Mucosa of stomach (tissue), 1 donor: ENCODE measurements at regions not wholly inside any gene's neighbourhood (a gene's known extent, or its start where the extent isn't known, plus 50 kb on each side); places are given as distances from the start of the nearest gene placed in this dataset.

Experiments
- H3K27me3 ChIP-seq: one replicate; pipeline ENCODE4 v1.7.0; 2013; ENCODE audit warnings: mild to moderate bottlenecking, low read length; ENCODE audit not compliant: control insufficient read depth, insufficient read depth
- H3K36me3 ChIP-seq: one replicate; pipeline ENCODE4 v1.7.0; 2013; ENCODE audit warnings: low read length; ENCODE audit not compliant: control insufficient read depth, insufficient read depth
- H3K4me1 ChIP-seq: one replicate; pipeline ENCODE4 v1.7.0; 2013; ENCODE audit warnings: mild to moderate bottlenecking, low read length; ENCODE audit not compliant: control insufficient read depth, insufficient read depth
- H3K4me3 ChIP-seq: one replicate; pipeline ENCODE4 v1.7.0; 2013; ENCODE audit warnings: low read length
- H3K9ac ChIP-seq: one replicate; pipeline ENCODE4 v1.7.0; 2013; ENCODE audit warnings: mild to moderate bottlenecking, low read length, moderate library complexity
- H3K9me3 ChIP-seq: one replicate; pipeline ENCODE4 v1.7.0; 2013; ENCODE audit warnings: mild to moderate bottlenecking, low read length, moderate library complexity; ENCODE audit not compliant: control insufficient read depth
- donor health status: Pancreatic carcinoma.

GRCh38 chr1:199422206-199422605, 605.3 kb upstream of the NR5A2 start:
- no peaks in the 10 kb centered on the region for H3K27me3 ChIP-seq

DNA sequence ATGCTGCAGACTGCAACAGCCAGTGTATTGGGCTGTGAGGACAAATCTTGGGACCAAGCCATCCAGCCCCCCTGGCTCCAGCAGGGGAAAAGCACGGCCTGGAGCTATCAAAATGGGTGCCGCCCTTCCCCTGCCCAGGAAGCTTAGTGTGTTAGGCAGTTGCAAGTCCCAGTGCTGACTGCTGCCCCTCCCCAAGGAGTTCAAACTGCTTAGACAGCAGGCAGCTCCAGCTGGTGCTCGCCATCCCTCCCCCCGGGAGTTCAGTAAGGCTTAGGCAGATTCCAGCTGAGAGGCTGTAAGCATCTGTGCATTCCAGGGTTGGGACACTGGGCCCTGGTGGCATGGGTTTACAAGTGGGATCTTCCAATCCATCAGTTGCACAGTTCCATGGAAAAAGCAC, 579.6 kb upstream of the NR5A2 start:
- no peaks in the 10 kb centered on the region for H3K27me3 ChIP-seq
- no peaks in the 10 kb centered on the region for H3K4me1 ChIP-seq
- H3K4me3 ChIP-seq: no peak overlapping the region
- no peaks in the 10 kb centered on the region for H3K9me3 ChIP-seq
- no peak overlapping the region for H3K9ac ChIP-seq
- H3K36me3 ChIP-seq: no peaks in the 10 kb centered on the region

More at GRCh38 chr1:199422206-199422605, 605.3 kb upstream of the NR5A2 start:
- Histone ChIP-seq H3K4me1 (no peaks in the 10 kb centered on the region), H3K36me3 (no peaks in the 10 kb centered on the region), H3K9ac (no peak overlapping the region), H3K4me3 (no peak overlapping the region), H3K9me3 (no peaks in the 10 kb centered on the region)

DNA sequence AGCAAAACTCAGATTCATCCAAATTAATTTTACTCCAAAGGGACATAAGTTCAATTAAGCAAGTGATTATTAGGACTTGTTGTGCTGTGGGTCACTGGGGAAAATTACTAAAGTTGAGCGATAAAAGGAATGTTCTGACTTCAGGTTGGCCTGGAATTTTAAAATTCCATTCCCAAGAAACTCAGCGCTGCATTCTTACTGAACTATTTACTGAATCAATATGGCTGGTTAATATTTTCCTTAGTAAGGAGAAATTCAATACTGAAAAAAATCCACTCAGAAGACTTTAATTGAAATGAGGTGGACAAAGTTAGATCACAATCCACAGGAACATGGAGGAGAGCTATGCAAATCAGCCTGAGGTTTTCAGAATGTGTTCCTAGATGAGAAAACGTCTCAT, 578.9 kb upstream of the NR5A2 start:
- Histone ChIP-seq H3K4me3 (no peak overlapping the region), H3K36me3 (no peaks in the 10 kb centered on the region), H3K4me1 (no peaks in the 10 kb centered on the region), H3K9me3 (no peaks in the 10 kb centered on the region), H3K27me3 (no peaks in the 10 kb centered on the region), H3K9ac (no peak overlapping the region)

DNA sequence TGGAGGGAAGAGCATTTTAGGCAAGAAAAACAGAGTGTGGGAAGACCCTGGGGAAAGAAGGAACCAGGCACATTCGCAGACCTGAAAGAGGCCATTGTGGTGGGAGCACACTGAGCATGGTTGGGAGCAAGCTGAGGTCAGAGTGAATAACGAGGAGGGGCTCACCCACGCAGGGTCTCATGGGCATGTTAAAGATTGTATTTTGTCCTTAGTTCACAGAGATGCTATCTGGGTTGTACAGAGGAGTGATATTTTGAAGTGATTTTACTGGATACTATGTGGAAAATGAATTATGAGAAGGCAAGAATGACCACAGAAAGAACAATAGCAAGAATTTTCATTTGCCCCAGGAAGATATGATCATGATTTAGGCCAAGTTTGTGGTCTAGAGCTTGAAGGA, 578.3 kb upstream of the NR5A2 start:
- Histone ChIP-seq H3K27me3 (no peaks in the 10 kb centered on the region), H3K9ac (no peak overlapping the region), H3K4me1 (no peaks in the 10 kb centered on the region), H3K4me3 (no peak overlapping the region), H3K36me3 (no peaks in the 10 kb centered on the region), H3K9me3 (no peaks in the 10 kb centered on the region)

DNA sequence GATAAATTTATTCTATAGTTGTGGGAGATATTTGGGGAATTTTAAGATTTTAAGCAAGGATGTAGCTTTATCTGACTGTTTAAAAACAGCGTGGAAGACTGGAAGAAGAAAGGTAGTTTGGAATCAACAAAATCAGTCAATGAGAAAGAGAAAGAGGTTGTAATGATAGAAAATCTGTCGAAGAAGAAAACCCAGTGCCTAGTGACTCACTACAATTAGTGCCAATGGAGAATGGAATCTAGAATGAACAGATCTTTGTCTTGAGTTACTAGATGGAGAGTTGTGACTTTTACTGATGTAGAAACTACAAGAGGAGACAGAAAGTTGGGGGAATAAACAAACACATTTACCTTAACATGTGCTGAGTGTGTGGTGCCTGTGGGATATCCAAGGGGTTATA, 577.8 kb upstream of the NR5A2 start:
- H3K4me1 ChIP-seq: no peaks in the 10 kb centered on the region
- H3K9me3 ChIP-seq: no peaks in the 10 kb centered on the region
- no peaks in the 10 kb centered on the region for H3K27me3 ChIP-seq
- no peak overlapping the region for H3K4me3 ChIP-seq
- H3K36me3 ChIP-seq: no peaks in the 10 kb centered on the region
- H3K9ac ChIP-seq: no peak overlapping the region

- Histone ChIP-seq H3K27me3 (no peaks in the 10 kb centered on the region), H3K4me3 (no peak overlapping the region), H3K4me1 (no peaks in the 10 kb centered on the region), H3K9me3 (no peaks in the 10 kb centered on the region), H3K9ac (no peak overlapping the region), H3K36me3 (no peaks in the 10 kb centered on the region)
Observed at GRCh38 chr1:199452627-199453026, 574.9 kb upstream of the NR5A2 start.

DNA sequence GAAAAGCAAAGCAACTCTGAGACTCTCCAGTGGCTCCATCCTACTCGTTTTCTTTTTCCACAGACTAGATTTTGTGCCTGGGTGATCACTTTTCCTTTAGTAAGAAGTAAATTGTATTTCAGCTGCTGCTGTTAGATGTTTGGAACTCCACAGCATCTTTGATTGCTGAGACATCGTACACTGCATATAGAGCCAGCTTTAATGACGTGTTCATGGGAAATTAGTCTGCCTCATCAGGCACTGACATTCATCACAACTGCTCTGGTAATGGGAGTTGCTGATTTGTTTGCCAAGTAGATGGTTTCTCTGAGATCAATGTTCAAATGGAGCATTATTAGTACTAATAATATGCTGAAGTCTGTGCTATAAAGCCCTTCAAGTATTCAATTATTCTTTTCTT, 573.8 kb upstream of the NR5A2 start:
- H3K9me3 ChIP-seq: no peaks in the 10 kb centered on the region
- H3K36me3 ChIP-seq: no peaks in the 10 kb centered on the region
- no peaks in the 10 kb centered on the region for H3K4me1 ChIP-seq
- H3K9ac ChIP-seq: no peak overlapping the region
- no peaks in the 10 kb centered on the region for H3K27me3 ChIP-seq
- H3K4me3 ChIP-seq: no peak overlapping the region

- Histone ChIP-seq H3K4me1 (no peaks in the 10 kb centered on the region), H3K9ac (no peak overlapping the region), H3K9me3 (no peaks in the 10 kb centered on the region), H3K4me3 (no peak overlapping the region), H3K27me3 (no peaks in the 10 kb centered on the region), H3K36me3 (no peaks in the 10 kb centered on the region)
Observed at GRCh38 chr1:199460933-199461332, 566.6 kb upstream of the NR5A2 start.

DNA sequence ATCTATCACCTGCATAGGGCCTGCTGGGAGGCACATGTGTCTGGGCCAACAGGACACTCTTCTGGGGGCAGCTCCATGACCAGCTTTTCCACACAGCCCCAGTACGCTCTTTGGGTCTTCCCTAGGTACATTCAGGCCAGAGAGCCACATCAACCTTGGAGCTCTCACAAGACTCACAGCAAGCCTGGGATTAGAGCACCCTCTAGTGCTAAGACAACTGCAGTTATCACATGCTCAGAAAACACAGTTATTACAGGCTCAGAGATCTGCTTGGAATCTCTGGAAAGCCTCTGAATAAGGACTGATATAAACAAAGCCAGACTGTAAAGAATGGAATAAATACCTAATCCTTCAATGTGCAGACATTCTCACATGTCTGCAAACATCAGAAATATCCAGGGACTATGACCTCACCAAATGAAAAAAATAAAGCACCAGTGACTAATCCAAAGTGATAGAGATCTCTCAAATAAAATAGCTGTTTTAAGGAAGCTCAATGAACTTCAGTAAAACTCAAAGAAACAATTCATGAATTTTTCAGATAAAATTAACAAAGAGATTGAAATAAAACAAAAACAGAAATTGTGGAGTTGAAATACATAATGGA, 563.9 kb upstream of the NR5A2 start:
- H3K9me3 ChIP-seq: no peaks in the 10 kb centered on the region
- no peaks in the 10 kb centered on the region for H3K27me3 ChIP-seq
- H3K36me3 ChIP-seq: no peaks in the 10 kb centered on the region
- H3K4me1 ChIP-seq: no peaks in the 10 kb centered on the region
- no peak overlapping the region for H3K9ac ChIP-seq
- no peak overlapping the region for H3K4me3 ChIP-seq

- Histone ChIP-seq H3K27me3 (no peaks in the 10 kb centered on the region), H3K4me1 (no peaks in the 10 kb centered on the region), H3K9ac (no peak overlapping the region), H3K4me3 (no peak overlapping the region), H3K9me3 (no peaks in the 10 kb centered on the region), H3K36me3 (no peaks in the 10 kb centered on the region)
Observed at GRCh38 chr1:199466961-199467360, 560.5 kb upstream of the NR5A2 start.

- no peak overlapping the region for H3K9ac ChIP-seq
- H3K27me3 ChIP-seq: no peaks in the 10 kb centered on the region
- no peaks in the 10 kb centered on the region for H3K4me1 ChIP-seq
- no peaks in the 10 kb centered on the region for H3K36me3 ChIP-seq
- H3K4me3 ChIP-seq: no peak overlapping the region
- no peaks in the 10 kb centered on the region for H3K9me3 ChIP-seq
Observed at GRCh38 chr1:199472018-199472417, 555.5 kb upstream of the NR5A2 start.

DNA sequence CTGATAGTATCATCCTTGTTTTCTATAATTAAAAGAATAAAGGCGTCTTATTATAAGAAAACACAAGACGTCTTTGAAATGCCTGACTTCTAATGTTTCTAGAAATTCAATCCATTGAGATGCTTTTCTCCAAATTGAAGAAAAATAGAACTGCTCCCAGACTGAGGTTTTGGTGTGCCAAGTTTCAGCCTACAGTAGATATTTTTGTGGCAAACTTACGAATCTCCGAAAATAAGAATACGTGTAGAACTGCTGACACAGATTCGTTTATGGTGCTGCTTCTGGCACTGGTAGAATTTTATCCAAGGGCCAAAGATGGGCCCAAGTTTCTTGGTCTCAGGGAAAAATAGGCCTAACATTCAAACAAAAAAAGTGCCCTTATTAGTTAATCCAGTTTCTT, 554.5 kb upstream of the NR5A2 start:
- Histone ChIP-seq H3K36me3 (no peaks in the 10 kb centered on the region), H3K4me3 (no peak overlapping the region), H3K9ac (no peak overlapping the region), H3K4me1 (no peaks in the 10 kb centered on the region), H3K27me3 (no peaks in the 10 kb centered on the region), H3K9me3 (no peaks in the 10 kb centered on the region)

DNA sequence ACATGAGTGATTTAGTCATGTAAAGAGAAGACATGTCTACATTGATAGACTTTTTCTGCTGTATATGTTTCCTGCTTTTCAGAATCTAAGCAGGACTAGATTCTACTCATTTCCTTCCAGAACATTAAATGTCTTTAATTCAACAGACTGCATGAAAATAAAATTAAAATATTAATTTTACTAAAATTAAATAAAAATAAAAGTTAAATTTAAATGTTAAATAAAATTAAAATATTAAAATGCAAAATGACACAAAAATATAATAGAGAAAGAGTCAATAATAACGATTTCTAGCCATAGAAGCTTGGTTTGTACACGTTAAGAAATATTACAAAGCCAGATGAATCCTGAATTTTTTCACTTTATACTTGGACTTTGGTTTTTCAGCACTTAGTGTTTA, 552.8 kb upstream of the NR5A2 start:
- no peaks in the 10 kb centered on the region for H3K4me1 ChIP-seq
- H3K36me3 ChIP-seq: no peaks in the 10 kb centered on the region
- no peaks in the 10 kb centered on the region for H3K9me3 ChIP-seq
- no peak overlapping the region for H3K9ac ChIP-seq
- H3K4me3 ChIP-seq: no peak overlapping the region
- H3K27me3 ChIP-seq: no peaks in the 10 kb centered on the region
